D721Med (cell line): ENCODE measurements at regions not wholly inside any gene's neighbourhood (a gene's known extent, or its start where the extent isn't known, plus 50 kb on each side); places are given as distances from the start of the nearest gene placed in this dataset.

Experiments
- DNase-seq: peaks from one replicate; pipeline ENCODE4 v3.0.0; 2011; ENCODE audit warnings: low spot score; ENCODE audit not compliant: insufficient read length
- FAIRE-seq: peaks from 2 replicates; lab custom pipeline; 2011; peaks lifted over from hg19 to GRCh38; lab: Jason Lieb, UNC
- TF ChIP-seq, protein P1 (sequence below): IDR thresholded peaks from 2 replicates; pipeline ENCODE4 v1.5.1; 2012; ENCODE audit warnings: mild to moderate bottlenecking, control low read depth; ENCODE audit not compliant: insufficient read depth; ENCODE audit errors: missing control alignments

DNA sequence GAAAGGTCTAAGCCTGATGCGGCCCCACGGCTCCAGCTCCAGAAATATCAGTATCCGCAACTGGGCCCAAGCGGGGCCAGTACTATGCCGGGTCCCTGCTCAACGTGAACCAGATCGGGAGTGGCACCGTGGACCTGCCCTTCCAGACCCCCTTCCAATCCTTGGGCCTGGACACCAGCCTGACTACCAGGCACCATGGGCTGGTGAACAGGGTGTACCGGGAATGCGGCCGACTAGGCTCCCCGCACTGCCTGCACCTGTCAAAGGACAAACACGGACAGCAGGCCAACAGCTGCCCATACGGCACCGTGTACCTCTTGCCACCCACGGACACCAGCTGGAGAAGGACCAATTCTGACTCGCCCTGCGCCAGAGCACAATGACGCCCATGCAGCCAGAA lies 1196.9 kb upstream of the CHAC2 start:
- DNase-seq (no peak), FAIRE-seq (no peak)
- TF ChIP-seq, protein P1, sequence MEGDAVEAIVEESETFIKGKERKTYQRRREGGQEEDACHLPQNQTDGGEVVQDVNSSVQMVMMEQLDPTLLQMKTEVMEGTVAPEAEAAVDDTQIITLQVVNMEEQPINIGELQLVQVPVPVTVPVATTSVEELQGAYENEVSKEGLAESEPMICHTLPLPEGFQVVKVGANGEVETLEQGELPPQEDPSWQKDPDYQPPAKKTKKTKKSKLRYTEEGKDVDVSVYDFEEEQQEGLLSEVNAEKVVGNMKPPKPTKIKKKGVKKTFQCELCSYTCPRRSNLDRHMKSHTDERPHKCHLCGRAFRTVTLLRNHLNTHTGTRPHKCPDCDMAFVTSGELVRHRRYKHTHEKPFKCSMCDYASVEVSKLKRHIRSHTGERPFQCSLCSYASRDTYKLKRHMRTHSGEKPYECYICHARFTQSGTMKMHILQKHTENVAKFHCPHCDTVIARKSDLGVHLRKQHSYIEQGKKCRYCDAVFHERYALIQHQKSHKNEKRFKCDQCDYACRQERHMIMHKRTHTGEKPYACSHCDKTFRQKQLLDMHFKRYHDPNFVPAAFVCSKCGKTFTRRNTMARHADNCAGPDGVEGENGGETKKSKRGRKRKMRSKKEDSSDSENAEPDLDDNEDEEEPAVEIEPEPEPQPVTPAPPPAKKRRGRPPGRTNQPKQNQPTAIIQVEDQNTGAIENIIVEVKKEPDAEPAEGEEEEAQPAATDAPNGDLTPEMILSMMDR: no peak

DNA sequence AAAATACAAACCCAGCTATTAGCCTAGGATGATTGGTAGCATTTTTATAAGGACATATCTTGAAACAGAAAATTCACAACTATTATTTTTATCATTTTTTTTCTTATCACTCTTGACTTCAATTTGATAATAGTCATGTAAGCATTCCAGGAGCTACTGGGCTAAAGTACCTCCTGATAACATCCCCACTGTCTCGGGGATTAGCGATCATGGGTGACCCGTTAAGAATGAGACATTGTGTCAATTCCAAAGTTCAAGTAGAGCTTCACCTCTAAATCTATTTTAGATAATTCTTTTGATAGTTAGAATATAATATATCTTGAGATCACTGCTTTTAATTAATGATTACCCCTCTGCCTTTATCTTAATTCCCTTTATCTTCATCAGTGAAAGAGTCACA lies 1204.5 kb upstream of the CHAC2 start:
- no peak for DNase-seq
- no peak for FAIRE-seq
- TF ChIP-seq, protein P1: no peak

DNA sequence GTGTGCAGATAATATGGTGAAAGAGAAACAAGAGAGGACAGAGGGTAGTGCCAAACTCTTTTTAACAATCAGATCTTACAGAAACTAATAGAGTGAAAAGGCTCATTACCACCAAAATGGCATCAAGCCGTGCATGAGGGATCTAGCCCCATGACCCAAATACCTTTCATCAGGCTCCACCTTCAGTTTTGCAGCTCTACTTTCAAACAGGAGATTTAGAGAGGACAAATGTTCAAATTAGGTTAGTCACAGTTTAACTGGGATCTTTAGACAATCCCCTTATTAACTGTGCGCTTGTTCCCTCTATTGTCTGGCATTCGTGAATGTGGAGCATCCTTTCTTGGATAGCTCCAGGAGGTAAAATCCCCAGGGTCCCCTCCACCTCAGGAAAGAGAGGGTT lies 1209.3 kb upstream of the CHAC2 start:
- no peak for DNase-seq
- TF ChIP-seq, protein P1: no peak

DNA sequence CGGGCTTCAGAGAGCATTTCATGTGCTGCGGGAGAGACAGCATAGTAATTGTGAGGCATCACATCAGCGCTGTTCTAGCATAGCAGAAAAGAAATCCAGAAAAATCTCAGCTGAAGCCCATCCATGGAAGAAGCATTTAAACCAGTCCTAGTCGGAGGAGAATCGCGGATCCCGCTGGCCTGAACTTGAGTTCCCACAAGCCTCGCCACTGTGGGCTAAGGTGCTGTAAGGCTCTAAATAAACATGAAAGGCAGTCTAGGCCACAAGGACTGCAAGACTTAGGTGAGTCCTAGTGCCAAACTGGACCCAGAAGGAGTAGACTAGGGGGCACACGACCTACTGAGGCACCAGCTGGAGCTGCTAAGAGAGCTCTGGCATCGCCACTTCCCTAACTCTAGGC lies 1225.3 kb upstream of the CHAC2 start:
- FAIRE-seq (no peak), DNase-seq (no peak)
- TF ChIP-seq, protein P1: no peak

More for the DNA sequence above, 1209.3 kb upstream of the CHAC2 start:
- FAIRE-seq: no peak

DNA sequence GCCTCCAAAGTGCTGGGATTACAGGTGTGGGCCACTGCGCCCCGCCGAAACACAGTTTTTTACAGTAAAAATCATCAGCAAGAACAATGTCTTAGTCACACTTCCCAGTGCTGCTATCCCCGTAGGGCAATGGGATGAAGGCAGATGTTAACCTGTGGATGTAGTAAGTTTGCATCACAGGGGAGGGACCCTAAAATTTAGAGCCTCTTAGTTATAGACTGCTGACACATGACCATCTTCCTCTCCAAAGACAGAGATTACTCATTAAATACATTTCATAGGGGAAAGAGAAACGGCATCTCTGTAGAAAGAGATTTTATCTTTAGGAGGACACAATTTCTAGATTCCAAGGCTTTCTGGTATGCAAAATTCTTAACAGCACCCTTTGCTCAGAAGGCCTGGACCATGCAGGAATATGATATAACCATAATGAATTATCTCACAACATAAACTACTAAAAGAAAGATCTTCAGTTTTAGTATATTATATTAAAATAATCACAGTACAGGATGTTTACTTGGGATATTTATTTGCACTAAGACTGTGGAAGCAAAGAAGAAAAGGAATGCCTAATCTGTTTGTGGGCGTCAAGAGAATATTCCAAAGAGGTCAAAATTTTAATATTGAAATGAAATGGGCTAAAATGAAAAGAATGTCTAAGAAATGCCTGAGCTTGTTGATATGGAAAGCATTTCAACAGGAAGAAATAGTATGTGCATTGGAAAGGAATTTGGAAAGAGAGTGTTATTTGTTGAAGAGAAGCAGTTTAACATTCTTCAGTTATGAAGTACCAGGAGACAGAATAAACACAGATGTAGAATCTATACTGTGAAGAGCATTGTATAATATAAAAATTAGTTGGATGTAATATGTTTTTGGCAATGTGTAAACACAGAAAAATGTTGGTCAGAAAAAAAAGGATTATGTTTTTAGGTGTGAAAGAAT lies 1228.3 kb upstream of the CHAC2 start:
- TF ChIP-seq, protein P1: no peak
- FAIRE-seq: no peak
- no peak for DNase-seq

DNA sequence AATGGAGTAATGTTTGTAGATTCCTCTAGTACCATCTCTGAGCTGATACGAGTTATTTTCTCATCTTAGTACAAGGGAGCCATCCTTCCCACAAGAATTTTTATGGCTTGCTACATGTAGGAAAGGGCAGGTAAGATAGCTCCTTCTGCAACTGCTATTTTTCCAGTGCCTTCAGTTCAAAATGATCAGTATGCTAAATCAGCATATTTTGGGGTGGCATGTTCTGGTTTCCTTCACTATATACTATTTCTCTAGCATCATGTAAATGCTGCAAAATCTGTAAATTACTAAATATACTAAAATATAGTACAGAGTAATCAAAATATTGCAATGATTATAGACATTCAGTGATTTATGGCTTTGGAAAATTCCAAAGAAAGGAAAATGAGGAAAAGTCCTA lies 1230.0 kb upstream of the CHAC2 start:
- DNase-seq (no peak), FAIRE-seq (no peak)
- TF ChIP-seq, protein P1: no peak

DNA sequence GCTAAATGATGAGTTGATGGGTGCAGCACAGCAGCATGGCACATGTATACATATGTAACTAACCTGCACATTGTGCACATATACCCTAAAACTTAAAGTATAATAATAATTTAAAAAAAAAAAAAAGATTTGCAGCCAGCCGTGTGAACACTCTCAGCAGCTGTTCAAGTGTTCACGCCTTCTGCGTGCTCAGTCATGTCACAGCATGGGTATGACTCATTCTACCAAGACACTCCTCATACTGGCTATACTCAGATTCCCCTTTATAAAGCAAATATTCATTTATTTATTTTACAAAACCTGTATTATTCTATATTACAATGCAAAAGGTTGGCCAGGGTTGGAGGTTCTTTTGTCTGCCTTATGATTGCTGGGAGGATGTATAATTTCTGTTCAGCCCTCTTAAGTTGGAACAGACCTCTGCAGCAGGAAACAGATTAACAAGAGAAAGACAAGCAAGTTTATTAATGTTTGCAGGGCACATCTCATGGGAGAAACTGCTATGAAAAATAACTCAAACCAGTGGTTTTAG lies 1230.6 kb upstream of the CHAC2 start:
- TF ChIP-seq, protein P1: no peak
- DNase-seq: no peak
- no peak for FAIRE-seq
